CD14-positive monocyte (primary cell): ENCODE measurements at regions not wholly inside any gene's neighbourhood (a gene's known extent, or its start where the extent isn't known, plus 50 kb on each side); places are given as distances from the start of the nearest gene placed in this dataset.

ENCODE experiments used
- DNase-seq, 3 donors: peaks; one replicate each; pipeline ENCODE4 v3.0.0-alpha.2; 2011 to 2022
- H2AFZ ChIP-seq: 2 replicates; pipeline ENCODE4 v1.6.0; 2012; ENCODE audit warnings: mild to moderate bottlenecking, low read depth, low read length, inconsistent platforms; ENCODE audit not compliant: insufficient read depth, poor library complexity, severe bottlenecking
- H3K27ac ChIP-seq, 2 donors: 1 replicate in 1 of 2; 2 replicates in 1 of 2; pipeline ENCODE4 v1.5.1; 2012 to 2013; ENCODE audit warnings: low read length in 2 of 2, control low read depth in 1 of 2, inconsistent platforms in 1 of 2, low read depth in 1 of 2, mild to moderate bottlenecking in 1 of 2
- H3K27me3 ChIP-seq, 2 donors: one replicate each; pipeline versions ENCODE4 v1.6.0 to v1.6.1; 2011 to 2013; ENCODE audit warnings: low read length in 2 of 2; ENCODE audit not compliant: control insufficient read depth in 2 of 2, insufficient read depth in 2 of 2
- H3K36me3 ChIP-seq, 2 donors: replicated peaks in 1 of 2; 1 replicate in 1 of 2; 2 replicates in 1 of 2; pipeline versions ENCODE4 v1.5.1 to v1.6.1; 2012 to 2013; ENCODE audit warnings: low read length in 2 of 2, control low read depth in 1 of 2, inconsistent platforms in 1 of 2, mild to moderate bottlenecking in 1 of 2; ENCODE audit not compliant: insufficient read depth in 2 of 2, control insufficient read depth in 1 of 2
- H3K4me1 ChIP-seq, 2 donors: 1 replicate in 1 of 2; 2 replicates in 1 of 2; pipeline versions ENCODE4 v1.5.1 to v1.6.1; 2012 to 2013; ENCODE audit warnings: low read length in 2 of 2, control low read depth in 1 of 2, inconsistent platforms in 1 of 2, mild to moderate bottlenecking in 1 of 2, moderate library complexity in 1 of 2; ENCODE audit not compliant: insufficient read depth in 2 of 2, control insufficient read depth in 1 of 2
- H3K4me2 ChIP-seq: replicated peaks from 2 replicates; pipeline ENCODE3; 2012; ENCODE audit warnings: low read length, moderate library complexity, mild to moderate bottlenecking; ENCODE audit not compliant: poor library complexity, severe bottlenecking; ENCODE audit errors: extremely low read depth
- H3K4me3 ChIP-seq, 3 experiments: fragments of 200-600 bp in 1 of 3; sonication (generic) in 1 of 3; replicated peaks in 1 of 3; 1 replicate in 2 of 3; 2 replicates in 1 of 3; pipeline ENCODE4 v1.5.1; 2011 to 2013; ENCODE audit warnings: low read length in 3 of 3, mild to moderate bottlenecking in 3 of 3, control low read depth in 2 of 3, low read depth in 2 of 3, inconsistent platforms in 1 of 3, moderate library complexity in 1 of 3
- H3K79me2 ChIP-seq: 2 replicates; pipeline ENCODE4 v1.6.0; 2012; ENCODE audit warnings: mild to moderate bottlenecking, control low read depth, inconsistent platforms, low read length, moderate library complexity; ENCODE audit not compliant: insufficient read depth
- H3K9ac ChIP-seq: 2 replicates; pipeline ENCODE4 v1.6.0; 2017; ENCODE audit warnings: low read length, mild to moderate bottlenecking; ENCODE audit not compliant: insufficient read depth, poor library complexity, severe bottlenecking
- H3K9me3 ChIP-seq, 2 donors: replicated peaks in 1 of 2; 1 replicate in 1 of 2; 2 replicates in 1 of 2; pipeline versions ENCODE4 v1.5.1 to v1.6.1; 2012 to 2013; ENCODE audit warnings: low read length in 2 of 2, control low read depth in 1 of 2; ENCODE audit not compliant: control insufficient read depth in 1 of 2, insufficient read depth in 1 of 2
- H4K20me1 ChIP-seq: 2 replicates; pipeline ENCODE4 v1.6.0; 2012; ENCODE audit warnings: mild to moderate bottlenecking, low read length, control low read depth, moderate library complexity; ENCODE audit not compliant: insufficient read depth
- H3K27ac Mint-ChIP-seq, 7 donors: one replicate each; pipeline ENCODE4 v1.8.0; 2020; ENCODE audit warnings: mild to moderate bottlenecking in 7 of 7, mixed read lengths in 7 of 7, moderate library complexity in 6 of 7, inconsistent platforms in 2 of 7
- H3K27me3 Mint-ChIP-seq, 3 donors: one replicate each; pipeline ENCODE4 v1.8.0; 2021 to 2022; ENCODE audit warnings: low read depth in 3 of 3, mild to moderate bottlenecking in 3 of 3, mixed read lengths in 3 of 3, moderate library complexity in 3 of 3, inconsistent platforms in 1 of 3
- H3K36me3 Mint-ChIP-seq, 2 donors: one replicate each; pipeline ENCODE4 v1.8.0; 2020; ENCODE audit warnings: mixed read lengths in 2 of 2, inconsistent platforms in 1 of 2, mild to moderate bottlenecking in 1 of 2
- H3K4me1 Mint-ChIP-seq: one replicate; pipeline ENCODE4 v1.8.0; 2020; ENCODE audit warnings: mild to moderate bottlenecking, mixed read lengths
- H3K4me3 Mint-ChIP-seq, 2 donors: one replicate each; pipeline ENCODE4 v1.8.0; 2020; ENCODE audit warnings: mild to moderate bottlenecking in 2 of 2, mixed read lengths in 2 of 2, moderate library complexity in 1 of 2
- H3K9me3 Mint-ChIP-seq, 7 donors: one replicate each; pipeline ENCODE4 v1.8.0; 2020 to 2022; ENCODE audit warnings: mixed read lengths in 7 of 7, mild to moderate bottlenecking in 6 of 7, moderate library complexity in 6 of 7, inconsistent platforms in 2 of 7
- WGBS: methylation state at CpG from one replicate; pipeline ENCODE4 v1.1.5; 2013; ENCODE audit warnings: missing lambda C conversion rate; ENCODE audit not compliant: insufficient coverage; 5-methylcytosine and 5-hydroxymethylcytosine counted together
- intact Hi-C, 2 donors: fragments of 100-400 bp; cut with micrococcal nuclease; formaldehyde crosslinking; loops; one replicate each; pipeline versions ENCODE4 v1.15.0 to v1.15.1; 2023
- TF ChIP-seq, protein P1 (sequence below): fragments of 200-600 bp; IDR thresholded peaks from one replicate; pipeline ENCODE4 v1.8.0; 2022; ENCODE audit warnings: antibody characterized with exemption, mild to moderate bottlenecking

- Histone ChIP-seq H3K27me3 (no peaks in the 10 kb centered on the region), H3K9ac (no peak overlapping the region), H2AFZ (no peak overlapping the region), H3K4me2 (no peak overlapping the region), H3K79me2 (no peaks in the 10 kb centered on the region), H4K20me1 (no peaks in the 10 kb centered on the region), H3K27ac (no peak overlapping the region), H3K4me1 (no peaks in the 10 kb centered on the region), H3K4me3 (no peak overlapping the region), H3K36me3 (no peaks in the 10 kb centered on the region), H3K9me3 (no peaks in the 10 kb centered on the region)
- DNase-seq = no peak
- WGBS = no CpG with 5 or more reads among the region's 2 CpGs
- H3K27me3 Mint-ChIP-seq = peaks cover 0 to 4% (median 0%) of the 10 kb centered on the region in 3 donors
- no peak overlapping the region for H3K4me3 Mint-ChIP-seq
- intact Hi-C loops = no loop called here
- no peaks in the 10 kb centered on the region for H3K36me3 Mint-ChIP-seq
- H3K27ac Mint-ChIP-seq = no peak overlapping the region
- peaks cover 0 to 4% (median 0%) of the 10 kb centered on the region in 7 donors for H3K9me3 Mint-ChIP-seq
- TF ChIP-seq, protein P1, sequence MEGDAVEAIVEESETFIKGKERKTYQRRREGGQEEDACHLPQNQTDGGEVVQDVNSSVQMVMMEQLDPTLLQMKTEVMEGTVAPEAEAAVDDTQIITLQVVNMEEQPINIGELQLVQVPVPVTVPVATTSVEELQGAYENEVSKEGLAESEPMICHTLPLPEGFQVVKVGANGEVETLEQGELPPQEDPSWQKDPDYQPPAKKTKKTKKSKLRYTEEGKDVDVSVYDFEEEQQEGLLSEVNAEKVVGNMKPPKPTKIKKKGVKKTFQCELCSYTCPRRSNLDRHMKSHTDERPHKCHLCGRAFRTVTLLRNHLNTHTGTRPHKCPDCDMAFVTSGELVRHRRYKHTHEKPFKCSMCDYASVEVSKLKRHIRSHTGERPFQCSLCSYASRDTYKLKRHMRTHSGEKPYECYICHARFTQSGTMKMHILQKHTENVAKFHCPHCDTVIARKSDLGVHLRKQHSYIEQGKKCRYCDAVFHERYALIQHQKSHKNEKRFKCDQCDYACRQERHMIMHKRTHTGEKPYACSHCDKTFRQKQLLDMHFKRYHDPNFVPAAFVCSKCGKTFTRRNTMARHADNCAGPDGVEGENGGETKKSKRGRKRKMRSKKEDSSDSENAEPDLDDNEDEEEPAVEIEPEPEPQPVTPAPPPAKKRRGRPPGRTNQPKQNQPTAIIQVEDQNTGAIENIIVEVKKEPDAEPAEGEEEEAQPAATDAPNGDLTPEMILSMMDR = no peak
- no peaks in the 10 kb centered on the region for H3K4me1 Mint-ChIP-seq
Observed at GRCh38 chr5:88404405-88404804, 135.8 kb upstream of the TMEM161B start.

DNA sequence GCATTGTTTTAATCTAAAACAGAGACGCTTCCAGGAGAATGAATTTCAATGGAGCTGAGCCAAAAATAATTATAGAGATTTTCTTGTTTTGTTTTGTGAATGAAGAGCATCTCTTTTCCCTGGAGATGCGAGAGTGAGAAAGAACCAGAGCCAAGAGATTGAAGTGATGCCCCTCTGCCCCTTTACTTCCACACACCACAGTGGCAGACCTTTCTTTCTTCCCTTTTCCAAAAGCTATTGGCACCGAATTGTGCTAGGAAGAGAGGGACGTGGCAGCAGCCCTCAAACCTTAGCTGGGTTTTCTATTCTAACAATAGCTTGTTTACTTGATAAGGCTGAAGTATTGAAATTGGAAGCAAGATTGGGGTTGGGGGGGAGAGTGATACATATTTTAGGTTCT, 133.0 kb upstream of the TMEM161B start:
- Histone ChIP-seq H3K36me3 (no peaks in the 10 kb centered on the region), H4K20me1 (no peaks in the 10 kb centered on the region), H3K27me3 (no peaks in the 10 kb centered on the region), H3K79me2 (no peaks in the 10 kb centered on the region), H2AFZ (no peak overlapping the region), H3K4me3 (no peak overlapping the region), H3K4me2 (no peak overlapping the region), H3K27ac (no peak overlapping the region), H3K4me1 (no peaks in the 10 kb centered on the region), H3K9me3 (no peaks in the 10 kb centered on the region), H3K9ac (no peak overlapping the region)
- 50% methylated on average over 1 of the region's 4 CpGs for WGBS
- Mint-ChIP-seq H3K36me3 (no peaks in the 10 kb centered on the region), H3K9me3 (peaks cover 0 to 4% (median 2%) of the 10 kb centered on the region in 7 donors), H3K4me3 (no peak overlapping the region), H3K27ac (no peak overlapping the region), H3K4me1 (no peaks in the 10 kb centered on the region), H3K27me3 (peaks cover 0 to 7% (median 6%) of the 10 kb centered on the region in 3 donors)
- DNase-seq = no peak
- TF ChIP-seq, protein P1 = no peak
- intact Hi-C loops = no loop called here
